IMR-90 (cell line): ENCODE measurements at regions not wholly inside any gene's neighbourhood (a gene's known extent, or its start where the extent isn't known, plus 50 kb on each side); places are given as distances from the start of the nearest gene placed in this dataset.

Experiments used
- BHLHE40 ChIP-seq: fragments of 150-350 bp; IDR thresholded peaks from 2 replicates; pipeline ENCODE4 v1.6.1; 2016; ENCODE audit warnings: mild to moderate bottlenecking, low read depth, low read length
- POLR2A ChIP-seq: IDR thresholded peaks from 2 replicates; pipeline ENCODE4 v1.6.1; 2012; ENCODE audit warnings: mild to moderate bottlenecking, low read depth, low read length
- RAD21 ChIP-seq: IDR thresholded peaks from 2 replicates; pipeline ENCODE4 v1.6.1; 2012; ENCODE audit warnings: low read length, improper control_type of control experiment
- TF ChIP-seq, protein P1 (sequence below): conservative IDR thresholded peaks from 2 replicates; pipeline ENCODE4 v1.5.1; 2012; ENCODE audit warnings: mild to moderate bottlenecking, low read depth, low read length, improper control_type of control experiment
- TF ChIP-seq, protein P2 (sequence below): fragments of 150-350 bp; IDR thresholded peaks from 2 replicates; pipeline ENCODE4 v1.6.1; 2017; ENCODE audit warnings: mild to moderate bottlenecking, antibody characterized with exemption, low read length, low read depth
- TF ChIP-seq, protein P3 (sequence below): fragments of 150-350 bp; IDR thresholded peaks from 2 replicates; pipeline ENCODE4 v1.6.1; 2016; ENCODE audit warnings: low read depth, mild to moderate bottlenecking, low read length, moderate library complexity, borderline replicate concordance

DNA sequence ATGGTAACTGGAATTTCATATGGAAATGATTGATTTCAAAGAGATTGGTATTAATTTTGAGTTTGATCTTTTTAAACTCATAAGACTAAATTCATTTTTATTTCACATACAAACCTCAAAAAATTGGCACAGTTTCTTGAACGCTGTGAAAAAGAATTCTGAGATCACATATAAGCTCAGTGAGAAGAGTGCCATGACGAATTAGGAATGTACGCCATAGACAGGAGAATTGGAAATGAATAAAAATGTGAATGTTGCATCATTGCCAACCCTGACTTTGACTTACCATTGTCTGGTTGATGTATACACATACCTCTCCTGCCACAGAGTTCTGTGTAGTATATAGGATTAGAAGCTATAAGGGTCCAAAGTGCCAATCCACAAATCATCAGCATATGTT lies 290.4 kb upstream of the ZC3H15 start:
- TF ChIP-seq RAD21: no peak
- TF ChIP-seq, protein P1, sequence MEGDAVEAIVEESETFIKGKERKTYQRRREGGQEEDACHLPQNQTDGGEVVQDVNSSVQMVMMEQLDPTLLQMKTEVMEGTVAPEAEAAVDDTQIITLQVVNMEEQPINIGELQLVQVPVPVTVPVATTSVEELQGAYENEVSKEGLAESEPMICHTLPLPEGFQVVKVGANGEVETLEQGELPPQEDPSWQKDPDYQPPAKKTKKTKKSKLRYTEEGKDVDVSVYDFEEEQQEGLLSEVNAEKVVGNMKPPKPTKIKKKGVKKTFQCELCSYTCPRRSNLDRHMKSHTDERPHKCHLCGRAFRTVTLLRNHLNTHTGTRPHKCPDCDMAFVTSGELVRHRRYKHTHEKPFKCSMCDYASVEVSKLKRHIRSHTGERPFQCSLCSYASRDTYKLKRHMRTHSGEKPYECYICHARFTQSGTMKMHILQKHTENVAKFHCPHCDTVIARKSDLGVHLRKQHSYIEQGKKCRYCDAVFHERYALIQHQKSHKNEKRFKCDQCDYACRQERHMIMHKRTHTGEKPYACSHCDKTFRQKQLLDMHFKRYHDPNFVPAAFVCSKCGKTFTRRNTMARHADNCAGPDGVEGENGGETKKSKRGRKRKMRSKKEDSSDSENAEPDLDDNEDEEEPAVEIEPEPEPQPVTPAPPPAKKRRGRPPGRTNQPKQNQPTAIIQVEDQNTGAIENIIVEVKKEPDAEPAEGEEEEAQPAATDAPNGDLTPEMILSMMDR: no peak
- no peak for TF ChIP-seq POLR2A
- TF ChIP-seq, protein P2, sequence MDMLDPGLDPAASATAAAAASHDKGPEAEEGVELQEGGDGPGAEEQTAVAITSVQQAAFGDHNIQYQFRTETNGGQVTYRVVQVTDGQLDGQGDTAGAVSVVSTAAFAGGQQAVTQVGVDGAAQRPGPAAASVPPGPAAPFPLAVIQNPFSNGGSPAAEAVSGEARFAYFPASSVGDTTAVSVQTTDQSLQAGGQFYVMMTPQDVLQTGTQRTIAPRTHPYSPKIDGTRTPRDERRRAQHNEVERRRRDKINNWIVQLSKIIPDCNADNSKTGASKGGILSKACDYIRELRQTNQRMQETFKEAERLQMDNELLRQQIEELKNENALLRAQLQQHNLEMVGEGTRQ: no peak
- TF ChIP-seq, protein P3, sequence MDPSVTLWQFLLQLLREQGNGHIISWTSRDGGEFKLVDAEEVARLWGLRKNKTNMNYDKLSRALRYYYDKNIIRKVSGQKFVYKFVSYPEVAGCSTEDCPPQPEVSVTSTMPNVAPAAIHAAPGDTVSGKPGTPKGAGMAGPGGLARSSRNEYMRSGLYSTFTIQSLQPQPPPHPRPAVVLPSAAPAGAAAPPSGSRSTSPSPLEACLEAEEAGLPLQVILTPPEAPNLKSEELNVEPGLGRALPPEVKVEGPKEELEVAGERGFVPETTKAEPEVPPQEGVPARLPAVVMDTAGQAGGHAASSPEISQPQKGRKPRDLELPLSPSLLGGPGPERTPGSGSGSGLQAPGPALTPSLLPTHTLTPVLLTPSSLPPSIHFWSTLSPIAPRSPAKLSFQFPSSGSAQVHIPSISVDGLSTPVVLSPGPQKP: no peak
- TF ChIP-seq BHLHE40: no peak
